HepG2 (cell line): ENCODE measurements at regions not wholly inside any gene's neighbourhood (a gene's known extent, or its start where the extent isn't known, plus 50 kb on each side); places are given as distances from the start of the nearest gene placed in this dataset.
"Not testable (repeated sequence)": the region's sequence is repeated elsewhere in the genome, so short reads cannot be mapped to it uniquely, and the experiment has no call there.

Experiments
- ATAC-seq: fragments of 200-7000 bp; cut with Tn5 transposase; 3 replicates; pipeline ENCODE4 v1.9.1; 2020; ENCODE audit warnings: mild to moderate bottlenecking, moderate library complexity
- BruUV-seq: library from RNA; stranded (reverse); fragments of 400-500 nt; replicated peaks from 2 replicates; lab custom pipeline; 2021; lab: Mats Ljungman, UMichigan
- CTCF ChIA-PET: fragments of 300-600 bp; formaldehyde crosslinking; extraction: SDS; loops from one replicate; lab custom pipeline; 2021; ENCODE audit warnings: low total read pairs, inconsistent platforms, low intra/inter-chr PET ratio; lab: Yijun Ruan, JAX
- POLR2A ChIA-PET: fragments of 350-600 bp; sonication (Branson Sonifier 250); formaldehyde crosslinking; loops from one replicate; lab custom pipeline; 2020; ENCODE audit warnings: antibody characterized with exemption, inconsistent platforms; lab: Yijun Ruan, JAX
- DNase-seq: peaks from one replicate; pipeline ENCODE4 v3.0.0-alpha.2; 2015; ENCODE audit warnings: low spot score
- FAIRE-seq: peaks from 3 replicates; lab custom pipeline; 2011; peaks lifted over from hg19 to GRCh38; lab: Jason Lieb, UNC
- H2AFZ ChIP-seq: one replicate; pipeline ENCODE4 v1.6.1; 2011; ENCODE audit warnings: low read length, inconsistent platforms
- H3K27ac ChIP-seq: fragments of 300-600 bp; 3 replicates; pipeline ENCODE4 v1.8.0; 2011; ENCODE audit warnings: mixed run types, mild to moderate bottlenecking, mixed read lengths, low read length, inconsistent platforms; ENCODE audit not compliant: insufficient read depth; ENCODE audit errors: extremely low read length
- H3K27me3 ChIP-seq, 2 experiments: fragments of 200-600 bp in 1 of 2; 2 replicates in 1 of 2; 3 replicates in 1 of 2; pipeline versions ENCODE4 v1.6.0 to v1.8.0; 2011; ENCODE audit warnings: low read length in 2 of 2, mild to moderate bottlenecking in 2 of 2, moderate library complexity in 2 of 2, inconsistent platforms in 1 of 2; ENCODE audit not compliant: insufficient read depth in 2 of 2, control insufficient read depth in 1 of 2
- H3K36me3 ChIP-seq, 2 experiments: fragments of 200-600 bp in 1 of 2; replicated peaks in 1 of 2; 2 replicates in 1 of 2; 3 replicates in 1 of 2; pipeline versions ENCODE4 v1.5.1 to v1.8.0; 2011; ENCODE audit warnings: low read length in 2 of 2, inconsistent platforms in 1 of 2; ENCODE audit not compliant: insufficient read depth in 2 of 2, control insufficient read depth in 1 of 2
- H3K4me1 ChIP-seq: 2 replicates; pipeline ENCODE4 v1.5.1; 2012; ENCODE audit warnings: low read length, inconsistent platforms; ENCODE audit not compliant: insufficient read depth
- H3K4me2 ChIP-seq: 2 replicates; pipeline ENCODE4 v1.6.0; 2011; ENCODE audit warnings: low read depth, low read length, inconsistent platforms
- H3K4me3 ChIP-seq, 3 experiments: fragments of 200-600 bp in 1 of 3; sonication (generic), shearing (Covaris generic) in 1 of 3; replicated peaks in 1 of 3; 2 replicates each; pipeline ENCODE4 v1.5.1; 2011 to 2016; ENCODE audit warnings: low read length in 3 of 3, inconsistent platforms in 2 of 3, low read depth in 2 of 3, mild to moderate bottlenecking in 2 of 3, control low read depth in 1 of 3, mixed read lengths in 1 of 3; ENCODE audit not compliant: insufficient read depth in 1 of 3
- H3K79me2 ChIP-seq: one replicate; pipeline ENCODE4 v1.6.1; 2011; ENCODE audit warnings: low read length, inconsistent platforms; ENCODE audit not compliant: insufficient read depth
- H3K9ac ChIP-seq: 2 replicates; pipeline ENCODE4 v1.6.0; 2011; ENCODE audit warnings: mild to moderate bottlenecking, low read depth, low read length, inconsistent platforms; ENCODE audit not compliant: insufficient read depth
- H3K9me3 ChIP-seq: 2 replicates; pipeline ENCODE4 v1.5.1; 2012; ENCODE audit warnings: mild to moderate bottlenecking, low read length
- H4K20me1 ChIP-seq: 2 replicates; pipeline ENCODE4 v1.6.0; 2011; ENCODE audit warnings: inconsistent platforms, mild to moderate bottlenecking, low read length, moderate library complexity; ENCODE audit not compliant: insufficient read depth
- WGBS: methylation state at CpG from one replicate; pipeline ENCODE4 v1.1.6; 2017; ENCODE audit warnings: low lambda C conversion rate; 5-methylcytosine and 5-hydroxymethylcytosine counted together
- in situ Hi-C: cut with HindIII; loops from 2 replicates; pipeline ENCODE4 v1.10.0; 2017; ENCODE audit warnings: low pct_unique_long_range_greater_than_20kb; ENCODE audit not compliant: extremely low pct_ligation_motif_present
- intact Hi-C: fragments of 100-400 bp; cut with micrococcal nuclease; formaldehyde crosslinking; loops from one replicate; pipeline ENCODE4 v1.10.0; 2022; ENCODE audit not compliant: unreplicated experiment

DNA sequence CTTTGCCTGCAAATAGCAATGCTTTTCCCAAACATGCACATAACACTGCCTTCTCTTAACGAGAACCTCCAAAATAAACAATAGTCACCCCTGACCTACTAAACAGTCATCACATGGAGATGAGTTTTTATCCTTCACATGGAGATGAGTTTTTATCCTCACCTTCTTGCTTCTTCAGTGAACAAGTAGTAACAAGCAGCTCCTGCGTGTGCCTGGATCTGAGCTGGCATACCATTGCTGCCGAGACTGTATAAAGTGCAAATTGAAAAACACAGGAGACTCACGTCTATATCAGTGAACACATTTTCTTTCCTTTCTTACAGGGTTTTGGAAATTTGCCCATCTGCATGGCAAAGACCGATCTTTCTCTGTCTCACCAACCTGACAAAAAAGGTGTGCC, 625.7 kb downstream of the FOXD4L6 start:
- H3K27ac ChIP-seq, H3K4me3 ChIP-seq, POLR2A ChIA-PET, H3K9ac ChIP-seq, ATAC-seq, DNase-seq, H3K4me1 ChIP-seq, H2AFZ ChIP-seq, intact Hi-C loops, H3K4me2 ChIP-seq, CTCF ChIA-PET, H3K36me3 ChIP-seq, FAIRE-seq, H3K79me2 ChIP-seq, H4K20me1 ChIP-seq, H3K27me3 ChIP-seq, in situ Hi-C loops, H3K9me3 ChIP-seq: not testable (repeated sequence)
- 50% methylated on average over 2 of the region's 5 CpGs for WGBS
- BruUV-seq: TSS peak; percentile 98
